IPS-18a (cell line): ENCODE measurements at regions not wholly inside any gene's neighbourhood (a gene's known extent, or its start where the extent isn't known, plus 50 kb on each side); places are given as distances from the start of the nearest gene placed in this dataset.
A peak's percentile ranks its signal among the peaks of the same experiment; 100 is the strongest.
"Not testable (repeated sequence)": the region's sequence is repeated elsewhere in the genome, so short reads cannot be mapped to it uniquely, and the experiment has no call there.

Source experiments
- H3K27ac ChIP-seq: one replicate; pipeline ENCODE4 v1.5.1; 2013; ENCODE audit warnings: low read length
- H3K27me3 ChIP-seq: one replicate; pipeline ENCODE4 v1.6.1; 2013; ENCODE audit warnings: mild to moderate bottlenecking, low read length; ENCODE audit not compliant: control insufficient read depth, insufficient read depth
- H3K36me3 ChIP-seq: one replicate; pipeline ENCODE4 v1.6.1; 2013; ENCODE audit warnings: low read depth, low read length; ENCODE audit not compliant: control insufficient read depth
- H3K4me1 ChIP-seq: one replicate; pipeline ENCODE4 v1.6.1; 2013; ENCODE audit warnings: low read depth, low read length; ENCODE audit not compliant: control insufficient read depth
- H3K4me3 ChIP-seq: one replicate; pipeline ENCODE4 v1.5.1; 2013; ENCODE audit warnings: low read length
- H3K9ac ChIP-seq: one replicate; pipeline ENCODE4 v1.6.1; 2013; ENCODE audit warnings: mild to moderate bottlenecking, low read length, moderate library complexity
- H3K9me3 ChIP-seq: one replicate; pipeline ENCODE4 v1.6.1; 2013; ENCODE audit warnings: low read depth, low read length; ENCODE audit not compliant: control insufficient read depth

DNA sequence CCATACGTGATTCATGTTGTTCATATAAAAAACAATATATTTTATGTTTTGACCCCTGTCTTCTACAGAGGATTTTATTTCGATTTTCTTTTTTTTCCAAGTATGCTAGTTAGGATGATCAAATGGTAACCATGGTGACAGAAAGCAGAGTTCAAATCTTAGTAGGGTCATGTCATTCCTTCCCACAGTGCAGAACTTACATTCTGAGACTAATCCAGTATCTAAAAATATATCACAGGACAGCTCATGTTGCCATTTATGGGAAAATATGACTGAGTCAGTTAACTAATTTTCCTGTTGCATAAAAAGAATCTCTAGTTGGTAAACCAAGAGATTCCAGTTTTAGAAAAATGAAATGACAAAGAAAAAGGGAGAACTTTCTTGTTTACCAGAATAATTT, 209.5 kb downstream of the PARM1 start:
- H3K4me3 ChIP-seq = no peak overlapping the region
- no peak overlapping the region for H3K27ac ChIP-seq
- H3K9ac ChIP-seq = no peak overlapping the region
- H3K27me3 ChIP-seq = no peaks in the 10 kb centered on the region
- no peaks in the 10 kb centered on the region for H3K9me3 ChIP-seq
- H3K4me1 ChIP-seq = peaks cover 7% of the 10 kb centered on the region
- H3K36me3 ChIP-seq = no peaks in the 10 kb centered on the region

DNA sequence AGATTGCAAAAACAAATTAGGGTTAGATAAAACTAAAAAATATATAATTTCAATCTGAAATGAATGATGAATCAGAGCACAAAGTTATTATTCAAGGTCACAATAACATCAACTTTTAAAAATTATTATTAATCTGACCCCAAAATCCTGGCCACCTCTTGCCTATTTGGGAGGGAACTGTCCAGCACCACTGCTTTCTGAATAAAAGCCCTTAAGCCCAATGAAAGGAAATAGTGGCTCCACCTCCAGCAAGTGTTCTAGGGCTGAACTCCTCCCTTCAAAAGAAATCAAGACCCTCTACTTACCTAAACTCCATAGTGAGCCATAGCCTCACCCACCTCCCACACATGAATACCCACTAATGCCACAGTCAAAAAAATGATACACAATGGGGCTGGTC, 208.2 kb downstream of the PARM1 start:
- H3K36me3 ChIP-seq = no peaks in the 10 kb centered on the region
- no peaks in the 10 kb centered on the region for H3K27me3 ChIP-seq
- H3K9ac ChIP-seq = no peak overlapping the region
- H3K4me1 ChIP-seq = peaks cover 7% of the 10 kb centered on the region
- H3K9me3 ChIP-seq = no peaks in the 10 kb centered on the region
- no peak overlapping the region for H3K27ac ChIP-seq
- H3K4me3 ChIP-seq = no peak overlapping the region

- H3K4me1 ChIP-seq = no peaks in the 10 kb centered on the region
- H3K36me3 ChIP-seq = no peaks in the 10 kb centered on the region
- H3K9me3 ChIP-seq = no peaks in the 10 kb centered on the region
- no peak overlapping the region for H3K4me3 ChIP-seq
- H3K27me3 ChIP-seq = no peaks in the 10 kb centered on the region
- no peak overlapping the region for H3K27ac ChIP-seq
- H3K9ac ChIP-seq = no peak overlapping the region
These were observed 204.4 kb downstream of the PARM1 start for GRCh38 chr4:75137302-75137701.

DNA sequence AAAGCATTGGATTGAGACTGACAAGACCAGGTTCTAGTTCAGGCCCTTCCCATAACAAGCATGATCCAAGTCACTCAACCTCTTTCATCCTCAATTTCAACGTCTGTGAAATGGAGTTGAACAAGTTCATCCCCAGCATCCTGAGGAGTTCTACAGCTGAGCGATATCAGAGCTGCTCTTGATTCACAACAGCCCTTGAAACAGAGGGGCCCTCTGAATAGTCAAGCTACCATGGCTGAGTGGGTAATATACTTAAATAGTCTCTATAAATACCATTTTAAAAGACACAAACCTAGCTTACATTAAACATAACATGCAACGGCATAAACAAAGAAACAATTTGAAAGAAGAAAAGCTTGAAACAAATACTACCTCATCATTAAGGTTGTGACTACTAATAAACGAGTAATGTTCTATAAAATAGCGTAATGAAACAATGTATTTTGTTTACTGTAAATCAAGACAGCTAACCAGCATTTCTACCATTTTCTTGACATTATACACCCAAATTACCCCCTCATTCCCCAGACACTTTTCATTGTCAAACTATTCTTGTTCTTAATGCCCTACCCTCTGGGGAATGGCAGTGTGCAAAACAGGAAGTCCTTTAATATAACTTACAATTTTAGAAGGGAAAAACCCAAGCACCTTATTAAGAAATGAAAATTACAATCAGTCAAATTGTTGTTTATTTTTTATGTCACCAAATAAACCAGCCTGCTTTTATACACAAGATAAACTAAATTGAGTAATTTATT, 202.3 kb downstream of the PARM1 start:
- no peaks in the 10 kb centered on the region for H3K9me3 ChIP-seq
- H3K4me1 ChIP-seq = no peaks in the 10 kb centered on the region
- no peak overlapping the region for H3K9ac ChIP-seq
- no peak overlapping the region for H3K27ac ChIP-seq
- no peaks in the 10 kb centered on the region for H3K36me3 ChIP-seq
- no peaks in the 10 kb centered on the region for H3K27me3 ChIP-seq
- no peak overlapping the region for H3K4me3 ChIP-seq

- H3K27me3 ChIP-seq, H3K36me3 ChIP-seq, H3K9me3 ChIP-seq, H3K27ac ChIP-seq, H3K4me1 ChIP-seq, H3K9ac ChIP-seq: not testable (repeated sequence)
- H3K4me3 ChIP-seq = peak overlapping the region; percentile 4
These were observed 194.0 kb downstream of the PARM1 start for GRCh38 chr4:75126870-75127269.

GRCh38 chr4:75126058-75126457, 193.1 kb downstream of the PARM1 start:
- H3K4me1 ChIP-seq = no peaks in the 10 kb centered on the region
- H3K9me3 ChIP-seq = no peaks in the 10 kb centered on the region
- H3K36me3 ChIP-seq = no peaks in the 10 kb centered on the region
- H3K4me3 ChIP-seq = peak overlapping the region; percentile 4
- H3K27ac ChIP-seq = no peak overlapping the region
- no peaks in the 10 kb centered on the region for H3K27me3 ChIP-seq
- no peak overlapping the region for H3K9ac ChIP-seq

- Histone ChIP-seq H3K36me3 (no peaks in the 10 kb centered on the region), H3K4me3 (no peak overlapping the region)
These were observed 189.6 kb downstream of the PARM1 start for GRCh38 chr4:75122424-75123014.

GRCh38 chr4:75118739-75119138, 185.8 kb downstream of the PARM1 start:
- H3K4me3 ChIP-seq = no peak overlapping the region
- H3K27ac ChIP-seq = no peak overlapping the region
- H3K4me1 ChIP-seq = no peaks in the 10 kb centered on the region
- no peak overlapping the region for H3K9ac ChIP-seq
- H3K9me3 ChIP-seq = no peaks in the 10 kb centered on the region
- no peaks in the 10 kb centered on the region for H3K27me3 ChIP-seq
- no peaks in the 10 kb centered on the region for H3K36me3 ChIP-seq

More at GRCh38 chr4:75122424-75123014, 189.6 kb downstream of the PARM1 start:
- H3K27ac ChIP-seq = no peak overlapping the region
- H3K27me3 ChIP-seq = no peaks in the 10 kb centered on the region
- no peak overlapping the region for H3K9ac ChIP-seq
- H3K4me1 ChIP-seq = no peaks in the 10 kb centered on the region
- no peaks in the 10 kb centered on the region for H3K9me3 ChIP-seq

- no peak overlapping the region for H3K9ac ChIP-seq
- no peaks in the 10 kb centered on the region for H3K36me3 ChIP-seq
- H3K4me1 ChIP-seq = no peaks in the 10 kb centered on the region
- H3K9me3 ChIP-seq = no peaks in the 10 kb centered on the region
- no peaks in the 10 kb centered on the region for H3K27me3 ChIP-seq
- no peak overlapping the region for H3K27ac ChIP-seq
- H3K4me3 ChIP-seq = no peak overlapping the region
These were observed 177.1 kb downstream of the PARM1 start for GRCh38 chr4:75110061-75110460.

DNA sequence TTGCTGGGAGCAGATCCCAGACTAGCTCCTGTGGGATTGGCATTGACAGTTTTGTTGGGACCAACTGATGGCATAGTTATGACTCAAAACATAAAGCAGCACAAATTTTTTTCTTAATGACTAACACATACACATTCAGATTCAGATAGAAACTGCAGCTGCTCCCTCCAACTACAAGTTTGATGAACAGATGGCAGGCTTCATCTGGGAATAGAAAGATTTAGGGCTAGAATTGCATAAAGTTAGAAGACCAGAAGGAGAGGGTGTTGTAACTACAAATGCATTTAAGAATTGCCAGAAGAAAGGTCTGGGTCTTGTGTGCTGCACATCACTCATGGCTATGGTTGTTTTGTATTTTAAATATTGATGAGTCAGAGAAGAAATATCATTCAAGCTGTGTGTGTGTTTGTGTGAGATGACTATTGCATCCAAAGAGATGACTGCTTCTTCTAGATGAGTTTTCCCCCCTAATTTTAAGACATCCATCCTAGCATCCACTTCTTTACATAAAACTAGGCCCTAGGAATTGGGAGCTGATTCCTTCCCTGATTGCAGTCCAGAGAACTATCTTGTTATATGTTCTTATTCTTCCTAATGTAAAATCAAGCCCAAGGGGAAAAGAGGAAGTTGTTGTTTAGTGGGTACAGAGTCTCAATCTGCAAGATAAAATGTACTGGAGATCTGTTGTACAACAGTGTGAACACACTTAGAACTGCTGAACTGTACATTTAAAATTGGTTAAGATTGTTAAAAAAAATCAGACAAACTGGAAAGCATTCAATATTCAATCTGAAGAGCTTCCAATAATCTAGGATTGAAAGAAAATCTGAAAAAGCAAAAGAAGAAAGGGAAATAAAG, 175.1 kb downstream of the PARM1 start:
- H3K4me3 ChIP-seq = no peak overlapping the region
- no peaks in the 10 kb centered on the region for H3K36me3 ChIP-seq
- no peak overlapping the region for H3K27ac ChIP-seq
- no peak overlapping the region for H3K9ac ChIP-seq
- H3K9me3 ChIP-seq = no peaks in the 10 kb centered on the region
- no peaks in the 10 kb centered on the region for H3K27me3 ChIP-seq
- H3K4me1 ChIP-seq = no peaks in the 10 kb centered on the region

- Histone ChIP-seq H3K9ac (no peak overlapping the region), H3K27me3 (no peaks in the 10 kb centered on the region), H3K4me3 (no peak overlapping the region)
These were observed 169.8 kb downstream of the PARM1 start for GRCh38 chr4:75102787-75103085.

More at GRCh38 chr4:75102787-75103085, 169.8 kb downstream of the PARM1 start:
- Histone ChIP-seq H3K4me1 (no peaks in the 10 kb centered on the region), H3K9me3 (no peaks in the 10 kb centered on the region), H3K27ac (no peak overlapping the region), H3K36me3 (no peaks in the 10 kb centered on the region)
